ENCODE measurements at regions not wholly inside any gene's neighbourhood (a gene's known extent, or its start where the extent isn't known, plus 50 kb on each side); places are given as distances from the start of the nearest gene placed in this dataset.
"Not testable (repeated sequence)": the region's sequence is repeated elsewhere in the genome, so short reads cannot be mapped to it uniquely, and the experiment has no call there.

DNA sequence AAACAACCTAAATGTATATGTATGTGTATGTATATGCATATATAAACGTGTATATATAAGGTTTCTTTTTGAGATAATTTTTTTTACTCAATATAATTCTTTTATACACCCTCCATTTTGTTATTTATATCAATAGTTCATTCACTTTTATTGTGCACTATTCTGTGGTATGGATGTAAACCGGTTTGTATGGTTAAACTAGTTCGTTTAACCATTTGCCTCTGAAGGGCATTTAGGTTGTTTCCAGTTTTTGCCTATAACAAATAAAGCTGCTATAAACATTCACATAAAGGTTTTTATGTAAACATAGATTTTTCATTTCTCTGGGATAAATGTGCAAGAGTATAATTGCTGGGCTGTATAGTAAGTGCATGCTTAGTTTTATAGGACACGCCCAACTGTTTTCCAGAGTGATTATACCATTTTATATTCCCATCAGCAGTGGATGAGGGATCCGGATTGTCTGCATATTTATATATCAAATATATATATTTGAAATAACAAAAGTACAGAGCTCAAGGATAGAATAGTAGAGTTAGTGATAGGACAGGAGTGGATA, 380.3 kb downstream of the TSHZ3 start:
- POLR2A ChIA-PET: no interaction called here

DNA sequence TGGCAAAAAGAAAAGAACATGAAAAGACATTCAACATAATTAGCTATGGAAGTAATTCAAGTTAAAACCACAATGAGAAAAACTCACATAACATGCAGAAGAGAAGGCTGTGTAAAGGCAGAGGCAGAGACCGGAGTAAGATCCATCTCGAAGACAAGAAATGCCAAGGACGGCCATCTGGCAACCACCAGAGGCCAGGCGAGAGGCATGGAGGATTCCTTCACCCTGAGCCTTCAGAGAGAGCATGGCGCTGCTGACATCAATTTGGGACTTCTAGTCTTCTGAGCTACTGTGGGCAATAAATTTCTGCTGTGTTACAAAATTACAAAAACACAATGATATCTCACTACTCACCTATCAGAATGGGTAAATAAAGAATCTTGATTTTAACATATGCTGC, 381.0 kb downstream of the TSHZ3 start:
- POLR2A ChIA-PET: no interaction called here
- CTCF ChIA-PET: no interaction called here

More for the DNA sequence above, 380.3 kb downstream of the TSHZ3 start:
- CTCF ChIA-PET: no interaction called here

DNA sequence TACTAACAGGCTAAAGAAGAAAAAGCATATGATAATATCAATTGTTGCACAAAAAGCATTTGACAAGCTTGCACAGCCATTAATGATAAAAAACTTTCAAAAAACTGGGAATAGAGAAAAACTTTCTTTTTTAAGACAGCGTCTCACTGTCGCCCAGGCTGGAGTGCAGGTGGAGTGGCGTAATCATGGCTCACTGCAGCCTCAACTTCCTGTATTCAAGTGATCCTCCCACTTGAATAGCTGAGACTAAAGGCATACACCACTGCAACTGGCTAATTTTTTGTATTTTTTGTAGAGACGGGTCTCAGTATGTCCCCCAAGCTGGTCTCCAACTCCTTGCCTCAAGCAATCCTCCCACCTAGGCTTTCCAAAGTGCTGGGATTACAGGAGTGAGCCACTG, 382.8 kb downstream of the TSHZ3 start:
- CTCF ChIA-PET: no interaction called here
- POLR2A ChIA-PET: no interaction called here

DNA sequence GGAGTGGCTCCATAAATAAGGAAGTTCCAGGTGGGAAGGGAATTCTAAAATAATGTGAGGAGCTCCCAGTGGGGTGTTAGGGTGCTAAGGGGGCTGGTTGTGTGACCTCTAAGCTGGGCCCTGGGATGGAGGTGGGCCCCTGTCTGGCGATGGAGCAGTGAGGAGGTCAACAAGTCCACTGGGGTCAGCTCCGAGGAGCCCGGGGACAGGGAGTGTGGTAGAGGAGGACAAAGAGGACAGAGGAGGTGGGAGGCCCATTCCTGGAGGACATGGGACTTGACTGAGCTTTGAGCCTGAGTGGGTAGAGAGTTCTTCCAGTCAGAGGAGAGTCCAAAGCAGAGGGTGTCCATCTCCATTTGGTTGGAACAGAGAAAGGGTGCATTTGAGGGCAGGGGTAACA, 390.2 kb downstream of the TSHZ3 start:
- CTCF ChIA-PET: no interaction called here
- POLR2A ChIA-PET: no interaction called here

DNA sequence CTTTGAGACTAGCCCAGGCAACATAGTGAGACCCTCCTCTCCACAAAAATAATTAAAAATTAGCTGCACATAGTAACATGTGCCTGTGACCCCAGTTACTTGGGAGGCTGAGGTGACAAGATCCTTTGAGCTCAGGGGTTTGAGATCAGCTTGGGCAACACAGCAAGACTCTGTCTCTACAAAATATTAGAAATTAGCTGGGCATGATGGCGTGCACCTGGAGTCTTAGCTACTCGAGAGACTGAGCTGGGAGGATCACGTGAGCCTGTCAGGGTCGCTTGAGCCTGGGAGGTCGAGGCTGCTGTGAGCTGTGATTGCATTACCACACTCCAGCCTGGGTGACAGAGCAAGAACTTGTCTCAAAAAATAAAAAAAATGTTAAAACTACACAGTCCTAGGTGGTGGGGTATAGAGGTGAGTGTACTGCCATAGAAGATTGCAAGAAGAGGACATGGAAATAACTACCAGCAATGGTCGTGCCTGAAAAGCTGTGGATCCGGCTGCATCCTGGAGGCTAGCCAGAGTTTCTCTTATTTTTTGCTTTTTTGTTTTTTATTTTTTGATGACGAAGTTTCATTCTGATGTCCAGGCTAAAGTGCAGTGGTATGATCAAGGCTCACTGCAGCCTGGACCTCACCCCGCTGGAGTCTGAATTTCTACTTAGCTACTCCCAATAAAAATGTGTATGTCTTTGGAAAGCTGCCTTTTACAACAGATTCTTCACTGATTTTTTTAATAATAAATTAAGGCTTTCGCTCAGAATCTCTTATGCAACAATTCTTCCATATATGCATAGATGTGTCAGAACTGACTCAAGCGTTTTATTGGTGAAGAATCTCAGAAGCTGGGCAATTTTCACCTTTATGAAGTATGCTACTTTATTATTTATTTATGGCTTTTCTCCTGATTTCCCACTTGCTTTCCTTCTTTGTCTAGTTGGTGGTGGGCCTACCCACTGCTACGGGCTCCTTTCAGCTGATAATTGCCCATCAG, 393.8 kb downstream of the TSHZ3 start:
- ChIA-PET POLR2A (no interaction called here), CTCF (no interaction called here)

DNA sequence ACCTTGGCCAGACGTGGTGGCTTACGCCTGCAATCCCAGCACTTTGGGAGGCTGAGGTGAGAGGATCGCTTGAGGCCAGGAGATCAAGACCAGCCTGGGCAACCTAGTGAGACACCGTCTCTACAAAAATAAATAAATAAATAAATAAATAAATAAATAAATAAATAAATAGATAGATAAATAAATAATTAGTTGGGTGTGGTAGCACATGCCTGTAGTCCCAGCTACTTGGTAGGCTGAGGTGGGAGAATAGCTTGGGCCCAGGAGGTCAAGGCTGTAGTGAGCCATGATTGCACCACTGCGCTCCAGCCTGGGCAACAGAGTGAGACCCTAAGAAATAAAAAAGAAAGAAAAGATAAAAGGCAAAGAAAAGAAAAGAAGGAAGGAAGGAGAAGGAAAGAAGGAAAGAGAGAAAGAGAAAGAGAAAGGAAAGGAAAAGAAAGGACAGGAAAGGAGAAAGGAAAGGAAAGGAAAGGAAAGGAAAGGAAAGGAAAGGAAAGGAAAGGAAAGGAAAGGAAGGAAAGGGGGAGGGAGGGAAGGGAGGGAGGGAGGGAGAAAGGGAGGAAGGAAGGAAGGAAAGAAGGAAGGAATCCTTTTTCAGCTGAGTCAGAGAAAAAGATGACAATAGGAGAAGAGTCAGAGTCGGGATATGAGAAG, 404.8 kb downstream of the TSHZ3 start:
- CTCF ChIA-PET, POLR2A ChIA-PET: not testable (repeated sequence)

DNA sequence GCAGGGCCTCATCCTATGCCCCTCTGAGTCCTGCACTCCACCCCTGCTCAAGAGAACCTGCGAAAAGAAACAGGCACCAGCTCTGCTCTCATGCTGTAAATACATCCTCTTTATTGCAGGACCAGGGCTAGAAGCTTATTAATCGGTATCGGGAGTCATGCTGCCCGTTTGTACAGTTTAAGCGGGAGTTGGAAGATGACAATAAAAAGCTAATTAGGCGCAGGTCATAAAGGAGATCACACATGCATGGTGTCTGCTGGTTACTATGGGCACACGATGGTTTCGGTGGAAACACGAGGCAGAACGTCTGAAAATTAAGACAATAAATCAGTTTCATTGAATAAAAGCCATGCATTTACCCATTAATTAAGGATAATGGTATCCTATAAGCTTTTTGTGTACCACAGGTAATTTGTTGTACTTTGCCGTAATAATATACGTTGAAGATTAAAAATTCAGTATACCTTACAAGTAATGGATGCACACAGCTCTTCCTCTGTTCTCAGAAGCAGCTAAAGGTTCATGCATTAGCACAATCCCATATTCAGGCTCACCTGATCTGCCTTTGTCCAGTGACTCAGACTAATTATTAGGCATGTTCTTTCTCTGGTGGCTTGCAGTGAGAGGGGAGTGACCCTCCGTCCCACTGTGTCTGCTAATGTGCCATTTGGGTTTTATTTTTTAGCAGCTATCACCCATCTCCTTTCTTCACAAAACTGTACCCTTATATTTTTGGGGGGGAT, 406.0 kb downstream of the TSHZ3 start:
- POLR2A ChIA-PET: no interaction called here
- CTCF ChIA-PET: no interaction called here

DNA sequence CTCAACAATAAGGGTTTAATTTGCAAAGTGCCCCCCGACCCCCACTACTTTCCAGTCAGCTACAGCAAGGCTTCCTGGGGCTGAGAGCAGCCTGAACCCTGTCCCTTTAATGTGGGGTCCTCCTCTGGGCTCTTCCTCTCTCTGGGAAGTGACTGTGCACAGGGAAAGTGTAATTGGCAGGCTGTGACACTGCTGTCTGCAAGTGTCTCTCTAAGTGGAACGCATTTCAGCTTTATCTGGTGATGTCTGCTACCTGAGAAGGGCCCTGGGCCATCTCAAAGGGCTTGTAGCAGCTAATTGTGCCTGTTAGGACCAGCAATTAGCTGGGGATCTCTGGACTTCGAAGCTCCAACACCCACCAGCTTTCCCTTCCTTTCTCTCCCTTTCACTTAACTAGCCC, 406.6 kb downstream of the TSHZ3 start:
- CTCF ChIA-PET: no interaction called here
- POLR2A ChIA-PET: no interaction called here

DNA sequence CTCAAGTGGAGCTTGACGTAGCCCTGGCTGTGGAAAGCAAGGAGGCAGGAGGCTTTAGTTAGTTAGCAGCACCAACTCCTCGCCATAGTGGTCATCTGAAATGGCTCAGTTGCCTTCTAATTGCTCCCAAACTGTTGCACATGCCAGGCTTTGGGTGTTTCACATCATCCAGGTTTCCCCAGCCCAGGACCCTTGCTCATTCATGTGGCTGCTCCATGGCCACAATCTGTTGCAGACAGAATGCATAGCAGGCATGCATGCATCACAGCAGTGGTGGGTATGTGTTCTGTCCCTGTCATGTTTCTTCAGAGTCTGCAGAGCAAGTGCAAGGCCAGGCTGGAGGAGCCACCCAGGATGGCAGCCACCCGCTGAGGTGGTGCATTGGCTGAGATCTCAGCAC, 407.6 kb downstream of the TSHZ3 start:
- CTCF ChIA-PET: no interaction called here
- POLR2A ChIA-PET: no interaction called here

DNA sequence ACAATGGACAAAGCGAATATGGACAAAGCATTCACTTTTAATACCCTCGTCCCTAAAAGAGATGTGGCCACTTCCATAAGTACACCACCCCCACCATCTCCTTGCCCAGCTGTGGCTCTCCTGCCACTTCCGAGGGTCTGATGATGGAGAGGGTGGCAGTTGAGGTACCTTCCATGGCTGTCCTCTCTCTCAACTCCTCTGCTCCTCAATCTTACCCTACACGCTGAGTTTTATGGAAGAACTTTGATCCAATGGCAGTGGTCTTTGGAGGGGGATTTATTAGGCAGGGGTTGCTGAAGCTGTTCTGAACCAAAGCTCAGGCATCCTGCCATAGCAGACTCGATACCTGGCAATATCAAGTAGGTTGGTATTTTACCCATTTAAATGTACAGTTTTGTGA, 413.0 kb downstream of the TSHZ3 start:
- CTCF ChIA-PET: no interaction called here
- POLR2A ChIA-PET: no interaction called here

DNA sequence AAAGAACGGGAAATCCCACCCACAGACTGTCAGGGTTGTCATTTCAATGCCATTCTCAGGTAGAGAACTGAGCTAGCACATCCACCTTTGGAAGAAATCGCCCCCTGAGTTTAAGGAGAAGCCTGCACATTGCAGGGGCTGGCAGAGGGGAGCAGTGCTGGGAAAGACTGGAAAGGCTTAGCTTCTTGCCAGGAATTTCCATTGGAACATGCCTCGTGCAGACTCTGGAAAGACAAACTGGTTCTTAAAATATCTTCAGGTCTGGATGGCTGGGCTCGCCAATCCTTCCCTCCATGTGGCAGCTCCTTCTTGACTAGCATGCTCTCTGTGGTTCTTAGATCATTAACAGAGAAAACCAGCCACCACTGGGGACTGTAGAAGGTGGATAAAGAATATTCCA, 414.1 kb downstream of the TSHZ3 start:
- CTCF ChIA-PET: no interaction called here

DNA sequence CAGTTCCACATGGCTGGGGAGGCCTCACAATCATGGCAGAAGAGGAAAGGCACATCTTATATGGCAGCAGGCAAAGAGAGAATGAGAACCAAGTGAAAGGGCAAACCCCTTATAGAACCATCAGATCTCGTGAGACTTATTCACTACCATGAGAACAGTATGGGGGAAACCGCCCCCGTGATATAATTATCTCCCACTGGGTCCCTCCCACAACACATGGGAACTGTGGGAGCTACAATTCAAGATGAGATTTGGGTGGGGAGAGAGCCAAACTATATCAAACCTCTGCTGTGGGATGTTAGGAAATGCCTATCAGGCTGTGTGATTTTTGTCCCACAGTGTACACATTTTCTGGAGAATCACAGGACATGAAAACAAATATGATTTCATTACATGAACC, 415.8 kb downstream of the TSHZ3 start:
- CTCF ChIA-PET, POLR2A ChIA-PET: not testable (repeated sequence)

More for the DNA sequence above, 414.1 kb downstream of the TSHZ3 start:
- POLR2A ChIA-PET: no interaction called here

DNA sequence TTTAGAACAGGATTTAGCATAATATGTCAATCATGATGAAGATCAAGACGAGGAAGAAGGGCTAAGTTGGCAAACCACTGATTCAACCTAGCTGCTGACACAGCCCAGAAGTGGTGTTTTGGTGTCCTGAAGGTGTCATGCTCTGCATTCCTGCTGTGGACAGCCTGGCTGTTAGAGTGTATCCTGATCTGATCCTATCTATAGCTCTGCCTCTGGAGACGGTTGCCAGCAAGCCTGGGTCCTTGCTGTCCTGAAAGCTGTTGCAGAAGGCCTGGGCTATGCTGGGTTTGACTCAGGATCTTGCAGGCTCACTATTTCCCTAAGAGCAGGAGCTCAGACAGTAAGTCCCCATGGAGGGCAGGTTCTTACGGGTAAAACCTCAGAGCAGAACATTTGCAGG, 416.4 kb downstream of the TSHZ3 start:
- ChIA-PET CTCF (no interaction called here), POLR2A (no interaction called here)

DNA sequence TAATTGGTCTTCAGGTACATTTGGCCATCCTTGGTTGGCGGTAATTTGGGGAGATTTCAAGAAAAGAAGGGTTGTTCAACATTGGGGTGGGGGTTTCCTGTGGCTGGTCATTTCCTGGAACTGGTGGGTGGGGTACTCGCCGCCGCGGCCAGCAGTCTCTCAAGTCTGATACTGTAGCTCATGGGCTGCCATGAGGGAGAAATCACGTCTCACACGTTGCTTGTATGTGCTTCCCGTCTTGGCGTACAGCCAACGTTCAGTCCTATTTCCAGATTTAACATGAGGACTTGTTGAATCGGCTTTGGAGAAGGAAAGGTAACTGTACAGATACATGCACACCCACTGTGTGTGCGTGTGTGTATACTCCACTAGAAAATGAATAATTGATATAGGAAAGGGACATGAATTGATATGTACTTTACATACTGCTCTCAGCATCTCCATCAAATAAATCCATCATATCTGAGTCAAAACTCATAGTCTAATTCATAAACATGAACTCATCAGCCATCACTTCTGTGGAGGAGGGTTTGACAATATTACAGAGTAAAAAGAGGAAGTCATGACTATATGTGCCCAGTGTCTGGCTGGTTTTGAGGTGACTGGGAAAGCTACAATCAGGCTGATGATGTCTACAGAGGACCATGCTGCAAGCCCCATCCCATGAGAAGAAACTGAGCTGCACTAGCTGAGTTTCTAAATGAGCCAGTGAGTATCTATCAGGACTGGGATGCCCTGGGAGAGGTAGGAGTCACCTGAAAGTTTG, 418.1 kb downstream of the TSHZ3 start:
- ChIA-PET POLR2A (no interaction called here), CTCF (no interaction called here)

DNA sequence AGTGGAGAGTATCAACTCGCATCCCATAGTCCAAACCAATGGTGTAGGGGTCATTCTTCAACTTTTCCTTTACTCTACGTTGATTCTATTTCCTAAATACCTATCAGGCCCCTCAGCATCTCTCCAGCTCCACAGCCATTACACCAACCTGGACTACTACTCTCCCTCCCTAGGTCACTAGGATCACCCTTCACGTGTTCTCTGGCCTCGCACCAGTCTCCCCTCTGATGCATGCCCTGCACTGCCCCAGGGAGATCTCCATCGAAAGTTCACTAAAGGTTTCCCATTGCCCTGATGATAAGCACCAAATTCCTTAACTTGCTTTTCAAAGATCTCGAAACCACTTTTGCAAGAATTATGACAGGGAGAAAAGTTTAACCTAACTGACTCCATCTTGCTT, 421.5 kb downstream of the TSHZ3 start:
- ChIA-PET CTCF (no interaction called here), POLR2A (no interaction called here)

DNA sequence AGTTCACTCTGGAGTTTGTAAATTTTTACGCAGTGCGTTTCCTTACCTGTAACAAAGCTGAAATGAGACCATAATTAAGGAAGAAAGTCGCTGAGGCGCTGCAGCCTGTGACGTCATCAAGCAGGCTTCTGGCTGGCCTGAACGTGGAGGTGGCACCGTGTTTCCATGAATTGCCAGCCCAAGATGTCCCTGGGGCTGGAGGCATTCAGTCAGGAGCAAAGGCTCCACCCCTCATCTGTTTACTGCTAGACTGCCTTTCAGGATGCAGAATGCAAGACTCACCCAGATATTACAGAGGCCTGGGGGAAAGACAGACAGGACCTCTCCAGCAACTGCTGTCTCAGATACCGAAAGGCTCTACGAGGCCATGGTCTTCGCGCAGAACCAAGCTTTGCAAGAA, 424.6 kb downstream of the TSHZ3 start:
- ChIA-PET CTCF (no interaction called here), POLR2A (no interaction called here)

DNA sequence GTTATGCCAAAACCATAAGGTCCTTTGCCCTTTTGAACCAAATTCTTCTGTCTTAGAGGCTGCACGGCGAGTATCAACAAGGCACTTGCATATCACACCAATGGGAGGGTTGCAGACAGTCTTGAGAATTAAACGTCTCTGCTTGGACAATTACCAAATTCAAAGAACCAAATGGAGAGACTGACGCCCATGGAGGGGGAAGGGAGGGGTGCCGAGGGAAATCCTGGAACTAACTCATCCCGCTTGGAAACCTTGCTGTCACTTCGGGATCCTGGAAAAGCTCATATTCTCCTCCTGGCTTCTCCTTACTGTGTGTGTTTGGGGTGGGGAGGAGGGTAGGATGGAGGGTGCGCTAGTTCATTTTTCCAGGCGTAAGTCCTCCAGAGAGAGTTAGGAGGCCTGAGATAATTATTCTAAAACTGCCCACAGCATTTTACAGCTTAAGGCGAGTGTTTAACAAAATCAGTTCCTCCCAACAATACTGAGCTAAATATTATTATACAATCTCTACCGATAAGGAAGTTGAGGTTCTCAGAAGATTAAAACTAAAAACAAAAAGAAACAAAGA, 425.1 kb downstream of the TSHZ3 start:
- POLR2A ChIA-PET: no interaction called here
- CTCF ChIA-PET: no interaction called here

DNA sequence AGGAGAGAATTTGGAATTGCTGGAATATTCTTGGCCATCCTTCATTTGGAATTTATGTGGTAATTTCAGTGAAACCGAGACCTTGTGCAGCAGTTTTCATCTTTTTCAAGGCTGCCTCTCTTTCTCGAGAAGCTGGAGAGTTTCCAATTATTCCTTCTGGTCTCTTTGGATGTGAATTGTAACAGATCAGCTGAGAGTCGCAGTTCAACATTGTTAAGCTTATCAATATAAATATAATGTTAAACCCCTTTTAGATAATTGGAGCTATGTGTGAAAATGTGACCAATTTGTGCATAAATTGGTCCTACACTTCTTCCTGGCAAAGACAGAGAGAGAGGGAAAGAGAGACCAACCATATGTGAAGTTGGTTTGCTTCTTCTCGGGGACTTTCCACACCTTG, 425.6 kb downstream of the TSHZ3 start:
- CTCF ChIA-PET: no interaction called here
- POLR2A ChIA-PET: no interaction called here

DNA sequence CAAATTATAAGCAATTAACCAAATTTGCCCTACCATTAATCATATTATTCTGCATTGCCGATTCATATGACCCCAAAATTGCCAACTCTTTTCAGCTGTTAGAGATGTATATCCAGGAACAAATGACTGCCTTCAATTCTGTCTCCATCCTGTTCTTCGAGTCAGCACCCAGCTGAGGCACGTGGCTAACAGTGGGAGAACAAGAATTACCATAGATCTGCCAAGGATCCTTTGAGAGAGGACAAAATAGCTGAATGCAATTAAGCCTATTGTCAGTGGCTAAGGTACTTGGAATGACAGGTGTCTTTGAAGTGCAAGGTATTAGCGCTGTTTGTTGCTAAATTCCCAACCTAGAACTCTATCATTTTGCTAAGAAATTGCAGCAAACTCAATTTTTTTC, 426.1 kb downstream of the TSHZ3 start:
- ChIA-PET CTCF (no interaction called here), POLR2A (no interaction called here)

DNA sequence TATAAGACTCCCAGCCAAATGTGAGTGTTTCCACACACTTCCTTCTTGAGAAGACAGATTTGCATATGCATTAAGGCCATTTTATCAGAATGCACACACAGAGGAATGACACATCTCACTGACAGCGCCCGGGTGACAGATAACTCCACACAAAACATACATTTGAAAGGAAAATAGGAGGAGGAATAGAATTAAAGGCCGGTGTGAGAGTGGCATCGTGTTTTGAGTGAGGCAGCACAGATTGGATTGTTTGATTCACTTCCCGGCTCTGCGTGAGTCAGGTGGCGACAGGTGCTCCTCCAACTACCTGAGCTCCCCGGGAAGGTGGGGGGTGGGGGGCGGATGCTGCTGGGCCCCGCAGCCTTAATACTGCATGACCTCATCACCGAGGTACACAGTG, 429.0 kb downstream of the TSHZ3 start:
- POLR2A ChIA-PET: no interaction called here

More for the DNA sequence above, 429.0 kb downstream of the TSHZ3 start:
- CTCF ChIA-PET: no interaction called here
